Natural killer cell treated with Interleukin-12 subunit alpha and Interleukin-12 subunit beta and Interleukin-15 and Interleukin-18, amount 100 ng/mL, for 72 hours (primary cell): ENCODE measurements at regions not wholly inside any gene's neighbourhood (a gene's known extent, or its start where the extent isn't known, plus 50 kb on each side); places are given as distances from the start of the nearest gene placed in this dataset.
"Not testable (repeated sequence)": the region's sequence is repeated elsewhere in the genome, so short reads cannot be mapped to it uniquely, and the experiment has no call there.

Source experiments
- ATAC-seq, 2 donors: fragments of 150-1000 bp; cut with Tn5 transposase in 1 of 2; sonication (Bioruptor Pico), chemical (Tn5 transposase) in 1 of 2; 2 replicates each; pipeline ENCODE4 v1.10.0; 2021
- DNase-seq: peaks from one replicate; pipeline ENCODE4 v3.0.0; 2022; ENCODE audit warnings: low spot score
- H3K27ac Mint-ChIP-seq, 2 donors: 1 replicate in 1 of 2; 2 replicates in 1 of 2; pipeline ENCODE4 v1.8.0; 2022; ENCODE audit warnings: mixed read lengths in 2 of 2, mild to moderate bottlenecking in 1 of 2, moderate library complexity in 1 of 2
- H3K27me3 Mint-ChIP-seq, 2 donors: 1 replicate in 1 of 2; 2 replicates in 1 of 2; pipeline ENCODE4 v1.8.0; 2022; ENCODE audit warnings: mixed read lengths in 2 of 2
- H3K36me3 Mint-ChIP-seq: one replicate; pipeline ENCODE4 v1.8.0; 2022; ENCODE audit warnings: mixed read lengths
- H3K4me1 Mint-ChIP-seq, 2 donors: 1 replicate in 1 of 2; 2 replicates in 1 of 2; pipeline ENCODE4 v1.8.0; 2022; ENCODE audit warnings: low read depth in 2 of 2, mixed read lengths in 2 of 2, mild to moderate bottlenecking in 1 of 2
- H3K4me3 Mint-ChIP-seq: one replicate; pipeline ENCODE4 v1.8.0; 2022; ENCODE audit warnings: mixed read lengths
- H3K9me3 Mint-ChIP-seq: 2 replicates; pipeline ENCODE4 v1.8.0; 2022; ENCODE audit warnings: mixed read lengths

- Mint-ChIP-seq H3K4me1 (no peaks in the 10 kb centered on the region), H3K27me3 (peaks cover 14 to 44% of the 10 kb centered on the region in 2 donors), H3K36me3 (no peaks in the 10 kb centered on the region), H3K4me3 (no peak overlapping the region), H3K9me3 (no peaks in the 10 kb centered on the region), H3K27ac (no peak overlapping the region)
- ATAC-seq (no peak), DNase-seq (no peak)
These were observed 206.2 kb upstream of the KAZN start for GRCh38 chr1:14392161-14392858.

- DNase-seq (no peak), ATAC-seq (no peak)
- Mint-ChIP-seq H3K4me3 (no peak overlapping the region), H3K27ac (no peak overlapping the region), H3K27me3 (peaks cover 14 to 44% of the 10 kb centered on the region in 2 donors), H3K4me1 (no peaks in the 10 kb centered on the region), H3K36me3 (no peaks in the 10 kb centered on the region), H3K9me3 (no peaks in the 10 kb centered on the region)
These were observed 205.6 kb upstream of the KAZN start for GRCh38 chr1:14392859-14393365.

GRCh38 chr1:14396100-14396499 lies 202.4 kb upstream of the KAZN start:
- no peak overlapping the region for H3K27ac Mint-ChIP-seq
- no peaks in the 10 kb centered on the region for H3K9me3 Mint-ChIP-seq
- no peak for DNase-seq
- no peak for ATAC-seq
- H3K4me1 Mint-ChIP-seq, result no peaks in the 10 kb centered on the region
- no peaks in the 10 kb centered on the region for H3K36me3 Mint-ChIP-seq
- no peak overlapping the region for H3K4me3 Mint-ChIP-seq
- peaks cover 18 to 32% of the 10 kb centered on the region in 2 donors for H3K27me3 Mint-ChIP-seq

GRCh38 chr1:14403961-14404645 lies 194.4 kb upstream of the KAZN start:
- peaks cover 25 to 47% of the 10 kb centered on the region in 2 donors for H3K27me3 Mint-ChIP-seq
- no peaks in the 10 kb centered on the region for H3K36me3 Mint-ChIP-seq
- H3K9me3 Mint-ChIP-seq, result no peaks in the 10 kb centered on the region
- no peaks in the 10 kb centered on the region for H3K4me1 Mint-ChIP-seq
- H3K4me3 Mint-ChIP-seq, result no peak overlapping the region
- no peak overlapping the region for H3K27ac Mint-ChIP-seq
- no peak for DNase-seq
- no peak for ATAC-seq

- no peak for ATAC-seq
- no peaks in the 10 kb centered on the region for H3K9me3 Mint-ChIP-seq
- no peak overlapping the region for H3K27ac Mint-ChIP-seq
- peaks cover 22 to 54% of the 10 kb centered on the region in 2 donors for H3K27me3 Mint-ChIP-seq
- no peaks in the 10 kb centered on the region for H3K36me3 Mint-ChIP-seq
- no peak for DNase-seq
- H3K4me1 Mint-ChIP-seq, result no peaks in the 10 kb centered on the region
- no peak overlapping the region for H3K4me3 Mint-ChIP-seq
These were observed 193.6 kb upstream of the KAZN start for GRCh38 chr1:14404862-14405301.

- no peaks in the 10 kb centered on the region for H3K36me3 Mint-ChIP-seq
- ATAC-seq (no peak), DNase-seq (no peak)
- peaks cover 25 to 39% of the 10 kb centered on the region in 2 donors for H3K27me3 Mint-ChIP-seq
- H3K4me1 Mint-ChIP-seq, result no peaks in the 10 kb centered on the region
- no peaks in the 10 kb centered on the region for H3K9me3 Mint-ChIP-seq
- no peak overlapping the region for H3K4me3 Mint-ChIP-seq
- H3K27ac Mint-ChIP-seq, result no peak overlapping the region
These were observed 186.2 kb upstream of the KAZN start for GRCh38 chr1:14412235-14412634.

- ATAC-seq (no peak), DNase-seq (no peak)
- Mint-ChIP-seq H3K27ac (no peak overlapping the region), H3K27me3 (peaks cover 16 to 26% of the 10 kb centered on the region in 2 donors), H3K4me1 (no peaks in the 10 kb centered on the region), H3K36me3 (no peaks in the 10 kb centered on the region), H3K4me3 (no peak overlapping the region), H3K9me3 (no peaks in the 10 kb centered on the region)
These were observed 184.5 kb upstream of the KAZN start for GRCh38 chr1:14413819-14414490.

- no peak overlapping the region for H3K27ac Mint-ChIP-seq
- no peaks in the 10 kb centered on the region for H3K4me1 Mint-ChIP-seq
- no peak overlapping the region for H3K4me3 Mint-ChIP-seq
- H3K36me3 Mint-ChIP-seq, result no peaks in the 10 kb centered on the region
- peaks cover 11 to 14% of the 10 kb centered on the region in 2 donors for H3K27me3 Mint-ChIP-seq
- ATAC-seq (no peak), DNase-seq (no peak)
- no peaks in the 10 kb centered on the region for H3K9me3 Mint-ChIP-seq
These were observed 183.1 kb upstream of the KAZN start for GRCh38 chr1:14415396-14415795.

GRCh38 chr1:14419778-14420218 lies 178.7 kb upstream of the KAZN start:
- H3K27me3 Mint-ChIP-seq, H3K36me3 Mint-ChIP-seq, H3K4me1 Mint-ChIP-seq, H3K27ac Mint-ChIP-seq, H3K4me3 Mint-ChIP-seq, DNase-seq, H3K9me3 Mint-ChIP-seq, ATAC-seq: not testable (repeated sequence)

- Mint-ChIP-seq H3K9me3 (no peaks in the 10 kb centered on the region), H3K4me1 (no peaks in the 10 kb centered on the region), H3K27ac (no peak overlapping the region), H3K4me3 (no peak overlapping the region), H3K36me3 (no peaks in the 10 kb centered on the region), H3K27me3 (peaks cover 0 to 6% of the 10 kb centered on the region in 2 donors)
- DNase-seq (no peak), ATAC-seq (no peak)
These were observed 177.8 kb upstream of the KAZN start for GRCh38 chr1:14420686-14421085.

GRCh38 chr1:14421295-14421976 lies 177.0 kb upstream of the KAZN start:
- H3K9me3 Mint-ChIP-seq, result no peaks in the 10 kb centered on the region
- ATAC-seq (no peak), DNase-seq (no peak)
- H3K27ac Mint-ChIP-seq, result no peak overlapping the region
- no peaks in the 10 kb centered on the region for H3K4me1 Mint-ChIP-seq
- no peak overlapping the region for H3K4me3 Mint-ChIP-seq
- no peaks in the 10 kb centered on the region for H3K36me3 Mint-ChIP-seq
- peaks cover 6 to 10% of the 10 kb centered on the region in 2 donors for H3K27me3 Mint-ChIP-seq

GRCh38 chr1:14421977-14422609 lies 176.4 kb upstream of the KAZN start:
- peaks cover 7 to 12% of the 10 kb centered on the region in 2 donors for H3K27me3 Mint-ChIP-seq
- H3K4me3 Mint-ChIP-seq, result no peak overlapping the region
- no peak for ATAC-seq

GRCh38 chr1:14424325-14425002 lies 174.0 kb upstream of the KAZN start:
- Mint-ChIP-seq H3K9me3 (no peaks in the 10 kb centered on the region), H3K4me1 (no peaks in the 10 kb centered on the region), H3K36me3 (no peaks in the 10 kb centered on the region), H3K27ac (no peak overlapping the region), H3K4me3 (no peak overlapping the region), H3K27me3 (peaks cover 7 to 14% of the 10 kb centered on the region in 2 donors)
- no peak for ATAC-seq
- no peak for DNase-seq

More at GRCh38 chr1:14421977-14422609, 176.4 kb upstream of the KAZN start:
- Mint-ChIP-seq H3K9me3 (no peaks in the 10 kb centered on the region), H3K27ac (no peak overlapping the region), H3K4me1 (no peaks in the 10 kb centered on the region), H3K36me3 (no peaks in the 10 kb centered on the region)
- DNase-seq, result no peak
